SK-N-SH (cell line): ENCODE measurements at regions not wholly inside any gene's neighbourhood (a gene's known extent, or its start where the extent isn't known, plus 50 kb on each side); places are given as distances from the start of the nearest gene placed in this dataset.

Experiments
- CTCF ChIP-seq: fragments of 200-600 bp; sonication (generic); IDR thresholded peaks from 2 replicates; pipeline ENCODE4 v1.6.1; 2017; ENCODE audit warnings: antibody characterized with exemption, mild to moderate bottlenecking, moderate library complexity
- EP300 ChIP-seq, 2 experiments: IDR thresholded peaks; 2 replicates each; pipeline versions ENCODE4 v1.4.0 to v1.6.1; 2012; ENCODE audit warnings: borderline replicate concordance in 1 of 2, low read depth in 1 of 2, low read length in 1 of 2
- EZH2phosphoT487 ChIP-seq: fragments of 200-600 bp; sonication (generic); IDR thresholded peaks from 2 replicates; pipeline ENCODE4 v1.6.1; 2017; ENCODE audit warnings: low read depth, mixed run types, mild to moderate bottlenecking, antibody characterized with exemption, moderate library complexity, borderline replicate concordance
- GABPA ChIP-seq: IDR thresholded peaks from 2 replicates; pipeline ENCODE4 v1.4.0; 2012; ENCODE audit warnings: low read depth, mild to moderate bottlenecking
- RFX5 ChIP-seq: IDR thresholded peaks from 2 replicates; pipeline ENCODE4 v1.6.1; 2012; ENCODE audit warnings: mild to moderate bottlenecking, improper control_type of control experiment, low read length

- TF ChIP-seq CTCF (no peak), GABPA (no peak), EP300 (IDR thresholded peaks at IDR 0.05; ENCODE audit: borderline replicate concordance in 1 of 2, low read depth in 1 of 2, low read length in 1 of 2) (no peak), EZH2phosphoT487 (no peak), RFX5 (no peak)
Measured at GRCh38 chr13:99693351-99693750, 192.1 kb downstream of the TM9SF2 start.
